DND-41 (cell line): ENCODE measurements at regions not wholly inside any gene's neighbourhood (a gene's known extent, or its start where the extent isn't known, plus 50 kb on each side); places are given as distances from the start of the nearest gene placed in this dataset.

Source experiments
- EZH2 ChIP-seq: IDR thresholded peaks from 3 replicates; pipeline ENCODE4 v1.6.1; 2012; ENCODE audit warnings: borderline replicate concordance, low read depth, mild to moderate bottlenecking, moderate library complexity, low read length, inconsistent platforms; ENCODE audit not compliant: severe bottlenecking
- TF ChIP-seq, protein P1 (sequence below): IDR thresholded peaks from 2 replicates; pipeline ENCODE4 v1.5.1; 2012; ENCODE audit warnings: borderline replicate concordance, low read length, moderate library complexity, mild to moderate bottlenecking; ENCODE audit not compliant: poor library complexity, severe bottlenecking; ENCODE audit errors: extremely low read depth

DNA sequence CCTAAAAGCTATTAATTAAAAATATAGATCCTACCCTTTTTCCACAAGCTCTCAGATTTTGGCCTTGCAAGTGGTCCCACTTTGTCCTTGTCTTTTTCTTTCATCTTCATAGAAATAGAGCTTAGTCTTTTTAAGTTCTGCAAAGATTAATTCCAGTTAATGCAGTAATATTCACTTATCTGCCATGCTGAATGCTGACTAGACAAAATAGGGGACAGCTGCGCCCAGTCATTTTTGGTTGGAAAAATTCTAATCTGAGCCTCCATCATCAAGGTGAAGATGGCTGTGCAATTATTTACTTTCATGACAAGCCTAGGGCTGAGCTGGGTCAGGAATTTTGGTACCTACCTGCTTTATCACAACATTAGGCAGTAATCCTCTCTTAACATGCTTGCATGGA is 241.3 kb upstream of the CXorf66 start:
- TF ChIP-seq, protein P1, sequence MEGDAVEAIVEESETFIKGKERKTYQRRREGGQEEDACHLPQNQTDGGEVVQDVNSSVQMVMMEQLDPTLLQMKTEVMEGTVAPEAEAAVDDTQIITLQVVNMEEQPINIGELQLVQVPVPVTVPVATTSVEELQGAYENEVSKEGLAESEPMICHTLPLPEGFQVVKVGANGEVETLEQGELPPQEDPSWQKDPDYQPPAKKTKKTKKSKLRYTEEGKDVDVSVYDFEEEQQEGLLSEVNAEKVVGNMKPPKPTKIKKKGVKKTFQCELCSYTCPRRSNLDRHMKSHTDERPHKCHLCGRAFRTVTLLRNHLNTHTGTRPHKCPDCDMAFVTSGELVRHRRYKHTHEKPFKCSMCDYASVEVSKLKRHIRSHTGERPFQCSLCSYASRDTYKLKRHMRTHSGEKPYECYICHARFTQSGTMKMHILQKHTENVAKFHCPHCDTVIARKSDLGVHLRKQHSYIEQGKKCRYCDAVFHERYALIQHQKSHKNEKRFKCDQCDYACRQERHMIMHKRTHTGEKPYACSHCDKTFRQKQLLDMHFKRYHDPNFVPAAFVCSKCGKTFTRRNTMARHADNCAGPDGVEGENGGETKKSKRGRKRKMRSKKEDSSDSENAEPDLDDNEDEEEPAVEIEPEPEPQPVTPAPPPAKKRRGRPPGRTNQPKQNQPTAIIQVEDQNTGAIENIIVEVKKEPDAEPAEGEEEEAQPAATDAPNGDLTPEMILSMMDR = no peak
- TF ChIP-seq EZH2 = no peak
